ENCODE measurements at regions not wholly inside any gene's neighbourhood (a gene's known extent, or its start where the extent isn't known, plus 50 kb on each side); places are given as distances from the start of the nearest gene placed in this dataset.

DNA sequence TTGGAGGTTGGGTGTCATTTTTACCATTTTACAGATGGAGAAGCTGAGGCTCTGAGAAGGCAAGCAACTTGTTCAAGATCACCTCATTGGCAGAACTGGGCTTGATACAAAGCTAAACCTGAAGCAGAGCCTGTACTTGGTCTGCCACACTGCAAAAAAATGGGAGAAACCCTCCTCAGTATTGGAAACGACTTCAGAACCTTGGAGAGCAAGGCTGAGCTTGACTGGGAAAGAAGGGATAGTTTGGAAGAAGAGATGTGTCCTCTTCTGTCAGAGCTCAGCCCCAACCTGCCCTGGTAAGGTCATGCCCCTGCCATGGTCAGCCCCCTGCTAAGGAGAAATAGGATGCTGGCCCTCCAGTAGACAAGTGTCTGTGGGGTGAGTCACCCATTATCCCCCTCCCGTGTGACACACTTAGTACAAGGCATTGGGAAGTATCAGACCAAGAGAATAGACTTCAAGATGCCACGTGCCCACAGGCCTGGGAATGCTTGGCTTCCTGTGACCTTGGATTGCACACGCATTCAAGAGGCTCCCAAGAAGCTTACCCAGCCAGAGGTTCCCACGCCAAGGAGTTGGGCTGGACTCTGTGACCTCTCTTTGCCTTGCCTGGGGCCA lies 56.2 kb upstream of the SMNDC1 start:
- intact Hi-C loops (cut with DNase I) = loop anchor here in 1 of 10 donors (10.0 kb wide), 1 partner anchor 64 kb away; no protein-coding TSS in a partner anchor
- Histone ChIP-seq H3K4me3 (no peak overlapping the region), H3K4me1 (peaks cover 0 to 17% (median 3%) of the 10 kb centered on the region in 12 donors), H3K9me3 (no peaks in the 10 kb centered on the region), H3K27ac (no peak overlapping the region), H3K27me3 (no peaks in the 10 kb centered on the region), H3K36me3 (no peaks in the 10 kb centered on the region)
- ATAC-seq (no peak), DNase-seq (no peak)
- 82 to 91% (median 85%) methylated on average over 2 to 5 of the region's 5 CpGs for WGBS, 4 donors
- TF ChIP-seq, protein P1, sequence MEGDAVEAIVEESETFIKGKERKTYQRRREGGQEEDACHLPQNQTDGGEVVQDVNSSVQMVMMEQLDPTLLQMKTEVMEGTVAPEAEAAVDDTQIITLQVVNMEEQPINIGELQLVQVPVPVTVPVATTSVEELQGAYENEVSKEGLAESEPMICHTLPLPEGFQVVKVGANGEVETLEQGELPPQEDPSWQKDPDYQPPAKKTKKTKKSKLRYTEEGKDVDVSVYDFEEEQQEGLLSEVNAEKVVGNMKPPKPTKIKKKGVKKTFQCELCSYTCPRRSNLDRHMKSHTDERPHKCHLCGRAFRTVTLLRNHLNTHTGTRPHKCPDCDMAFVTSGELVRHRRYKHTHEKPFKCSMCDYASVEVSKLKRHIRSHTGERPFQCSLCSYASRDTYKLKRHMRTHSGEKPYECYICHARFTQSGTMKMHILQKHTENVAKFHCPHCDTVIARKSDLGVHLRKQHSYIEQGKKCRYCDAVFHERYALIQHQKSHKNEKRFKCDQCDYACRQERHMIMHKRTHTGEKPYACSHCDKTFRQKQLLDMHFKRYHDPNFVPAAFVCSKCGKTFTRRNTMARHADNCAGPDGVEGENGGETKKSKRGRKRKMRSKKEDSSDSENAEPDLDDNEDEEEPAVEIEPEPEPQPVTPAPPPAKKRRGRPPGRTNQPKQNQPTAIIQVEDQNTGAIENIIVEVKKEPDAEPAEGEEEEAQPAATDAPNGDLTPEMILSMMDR (IDR thresholded peaks at IDR 0.05) = no peak
- TF ChIP-seq POLR2A (IDR thresholded peaks at IDR 0.05) = no peak

- DNase-seq = no peak
- no peaks in the 10 kb centered on the region for H3K27me3 ChIP-seq
- no peak overlapping the region for H3K27ac ChIP-seq
- H3K9me3 ChIP-seq = no peaks in the 10 kb centered on the region
- TF ChIP-seq, protein P1 (IDR thresholded peaks at IDR 0.05) = no peak
- no peak for TF ChIP-seq POLR2A (IDR thresholded peaks at IDR 0.05)
- H3K4me1 ChIP-seq = peaks cover 0 to 9% (median 2%) of the 10 kb centered on the region in 12 donors
- WGBS, 4 donors = 60 to 68% (median 63%) methylated on average over 5 of the region's 5 CpGs
- intact Hi-C loops (cut with DNase I) = loop anchor here in 1 of 10 donors (10.0 kb wide), 1 partner anchor 63 kb away; no protein-coding TSS in a partner anchor
- ATAC-seq = no peak
- H3K36me3 ChIP-seq = no peaks in the 10 kb centered on the region
- H3K4me3 ChIP-seq = no peak overlapping the region
These were observed 57.2 kb upstream of the SMNDC1 start for GRCh38 chr10:110361800-110362456.

DNA sequence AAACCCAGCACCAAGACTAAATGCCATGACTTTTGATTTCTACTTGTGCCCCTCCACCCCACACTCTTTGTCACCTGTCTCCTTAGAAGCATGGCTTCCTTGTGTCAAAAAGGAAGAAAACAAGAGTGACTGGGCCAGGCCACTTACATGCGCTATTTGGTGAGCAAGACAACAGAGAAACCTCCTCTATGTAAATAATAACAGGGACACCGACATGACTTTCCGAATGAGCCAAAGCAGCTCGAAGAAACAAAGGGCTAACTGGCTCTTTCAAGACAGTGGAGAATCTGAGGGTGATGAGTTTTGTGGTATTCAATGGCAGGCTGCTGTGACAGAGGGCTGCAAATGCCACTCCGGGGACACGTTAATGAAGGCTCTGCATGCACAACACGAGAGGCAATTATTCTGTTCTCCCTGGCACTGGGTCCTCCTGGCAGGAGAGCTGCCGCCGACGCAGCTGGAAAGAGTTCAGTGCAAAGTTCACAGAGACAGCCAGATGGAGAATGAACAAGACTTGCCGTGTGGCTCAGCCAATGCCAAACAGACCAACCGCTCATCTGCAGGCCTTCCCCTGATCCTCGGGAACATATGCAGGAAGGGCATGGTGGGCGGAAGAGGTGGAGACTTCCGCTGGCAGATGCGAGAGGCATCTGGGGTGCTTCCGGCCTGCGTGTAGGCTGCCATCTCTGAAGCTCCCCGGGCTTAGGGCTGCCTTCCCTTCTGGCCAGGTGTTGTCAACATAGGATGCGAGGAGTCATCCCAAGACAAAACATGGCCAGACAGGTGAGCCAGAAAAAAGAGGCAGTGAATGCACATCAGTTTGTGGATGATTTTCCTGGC lies 59.1 kb upstream of the SMNDC1 start:
- intact Hi-C loops (cut with DNase I) = loop anchor here in 1 of 10 donors (10.0 kb wide), 1 partner anchor 61 kb away; no protein-coding TSS in a partner anchor
- no peaks in the 10 kb centered on the region for H3K9me3 ChIP-seq
- H3K27ac ChIP-seq = no peak overlapping the region
- H3K27me3 ChIP-seq = no peaks in the 10 kb centered on the region
- no peak for DNase-seq
- TF ChIP-seq, protein P1 (IDR thresholded peaks at IDR 0.05) = no peak
- no peaks in the 10 kb centered on the region for H3K36me3 ChIP-seq
- WGBS, 4 donors = 72 to 85% (median 82%) methylated on average over 20 of the region's 20 CpGs
- H3K4me1 ChIP-seq = peaks cover 0 to 8% (median 0%) of the 10 kb centered on the region in 12 donors
- peak in 2 of 4 donors; percentile 10 to 58 for ATAC-seq
- H3K4me3 ChIP-seq = no peak overlapping the region

DNA sequence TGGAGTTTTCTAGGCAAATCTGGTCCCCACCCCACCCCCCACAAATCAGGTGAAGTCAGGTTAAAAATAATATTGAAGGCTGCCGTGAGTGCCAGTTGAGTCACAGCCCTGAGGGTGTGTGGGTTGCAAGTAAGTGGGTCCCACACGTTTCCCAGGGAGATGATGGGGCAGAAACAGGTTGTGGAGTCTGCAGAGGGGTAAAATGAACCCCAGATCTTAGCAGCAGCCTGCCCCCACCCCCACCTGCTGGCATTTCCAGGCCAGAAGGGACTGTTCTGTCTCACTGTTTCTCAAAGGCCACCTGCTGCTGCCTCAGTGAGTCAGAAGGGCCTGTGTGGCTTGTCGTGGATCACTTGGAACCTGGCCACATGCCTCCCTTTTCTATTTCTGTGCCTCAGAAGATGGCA lies 59.8 kb upstream of the SMNDC1 start:
- ATAC-seq = peak in 1 of 4 donors; percentile 20
- 69 to 77% (median 71%) methylated on average over 2 to 3 of the region's 3 CpGs for WGBS, 4 donors
- TF ChIP-seq, protein P1 (IDR thresholded peaks at IDR 0.05) = no peak
- no peak for TF ChIP-seq POLR2A (IDR thresholded peaks at IDR 0.05)

More for the DNA sequence above, 59.8 kb upstream of the SMNDC1 start:
- Histone ChIP-seq H3K36me3 (no peaks in the 10 kb centered on the region), H3K27me3 (no peaks in the 10 kb centered on the region), H3K4me3 (no peak overlapping the region), H3K9me3 (no peaks in the 10 kb centered on the region), H3K27ac (no peak overlapping the region), H3K4me1 (peaks cover 0 to under 1% (median 0%) of the 10 kb centered on the region in 12 donors)
- intact Hi-C loops (cut with DNase I) = loop anchor here in 1 of 10 donors (10.0 kb wide), 1 partner anchor 60 kb away; no protein-coding TSS in a partner anchor
- DNase-seq = no peak
